ENCODE measurements at regions not wholly inside any gene's neighbourhood (a gene's known extent, or its start where the extent isn't known, plus 50 kb on each side); places are given as distances from the start of the nearest gene placed in this dataset.

GRCh38 chr2:145289946-145290345 lies 770.0 kb upstream of the ZEB2 start:
- H4K20me1 ChIP-seq (ENCODE audit: control insufficient read depth, extremely low read depth, insufficient read depth, low read length): no peaks in the 10 kb centered on the region
- H3K4me3 ChIP-seq (replicated peaks in 1 of 4; ENCODE audit: control extremely low read depth in 1 of 4, insufficient read depth in 1 of 4, low read depth in 3 of 4, low read length in 4 of 4): no peak overlapping the region
- H3K27me3 ChIP-seq (ENCODE audit: control insufficient read depth, insufficient read depth, low read length): no peaks in the 10 kb centered on the region
- no peak overlapping the region for H3K9ac ChIP-seq (ENCODE audit: insufficient read depth, low read length)
- no peak overlapping the region for H3K4me2 ChIP-seq (ENCODE audit: extremely low read depth, insufficient read depth, low read length)
- TF ChIP-seq EZH2 (IDR thresholded peaks at IDR 0.05; ENCODE audit: low read length, missing control alignments) (no peak), CTCF (conservative IDR thresholded peaks at IDR 0.05 in 1 of 2, IDR thresholded peaks at IDR 0.05 in 1 of 2; ENCODE audit: low read depth in 1 of 2, low read length in 2 of 2) (no peak)
- H3K4me1 ChIP-seq (ENCODE audit: control insufficient read depth, extremely low read depth, insufficient read depth, low read length): no peaks in the 10 kb centered on the region
- H3K9me3 ChIP-seq (ENCODE audit: control insufficient read depth, insufficient read depth, low read depth, low read length): no peaks in the 10 kb centered on the region
- H3K79me2 ChIP-seq (ENCODE audit: control insufficient read depth, insufficient read depth, low read length): no peaks in the 10 kb centered on the region
- H3K36me3 ChIP-seq (ENCODE audit: control insufficient read depth, insufficient read depth, low read length): no peaks in the 10 kb centered on the region
- no peak overlapping the region for H3K27ac ChIP-seq (ENCODE audit: insufficient read depth, low read length)
- no peak for DNase-seq (ENCODE audit: low read depth in 2 of 2)
- no peak overlapping the region for H2AFZ ChIP-seq (ENCODE audit: low read length)

- Histone ChIP-seq H3K36me3 (ENCODE audit: control insufficient read depth, insufficient read depth, low read length) (no peaks in the 10 kb centered on the region), H4K20me1 (ENCODE audit: control insufficient read depth, extremely low read depth, insufficient read depth, low read length) (no peaks in the 10 kb centered on the region), H3K27ac (ENCODE audit: insufficient read depth, low read length) (no peak overlapping the region), H3K9me3 (ENCODE audit: control insufficient read depth, insufficient read depth, low read depth, low read length) (no peaks in the 10 kb centered on the region), H3K4me2 (ENCODE audit: extremely low read depth, insufficient read depth, low read length) (no peak overlapping the region), H3K4me1 (ENCODE audit: control insufficient read depth, extremely low read depth, insufficient read depth, low read length) (no peaks in the 10 kb centered on the region), H3K27me3 (ENCODE audit: control insufficient read depth, insufficient read depth, low read length) (no peaks in the 10 kb centered on the region), H3K79me2 (ENCODE audit: control insufficient read depth, insufficient read depth, low read length) (no peaks in the 10 kb centered on the region), H3K4me3 (replicated peaks in 1 of 4; ENCODE audit: control extremely low read depth in 1 of 4, insufficient read depth in 1 of 4, low read depth in 3 of 4, low read length in 4 of 4) (no peak overlapping the region), H3K9ac (ENCODE audit: insufficient read depth, low read length) (no peak overlapping the region), H2AFZ (ENCODE audit: low read length) (no peak overlapping the region)
- no peak for TF ChIP-seq CTCF (conservative IDR thresholded peaks at IDR 0.05 in 1 of 2, IDR thresholded peaks at IDR 0.05 in 1 of 2; ENCODE audit: low read depth in 1 of 2, low read length in 2 of 2)
- TF ChIP-seq EZH2 (IDR thresholded peaks at IDR 0.05; ENCODE audit: low read length, missing control alignments): no peak
- DNase-seq (ENCODE audit: low read depth in 2 of 2): peak in 1 of 2 donors; percentile 12
Observed at GRCh38 chr2:145288650-145289496, 769.0 kb upstream of the ZEB2 start.

GRCh38 chr2:145287736-145288135 lies 767.8 kb upstream of the ZEB2 start:
- Histone ChIP-seq H3K9ac (ENCODE audit: insufficient read depth, low read length) (no peak overlapping the region), H4K20me1 (ENCODE audit: control insufficient read depth, extremely low read depth, insufficient read depth, low read length) (no peaks in the 10 kb centered on the region), H3K4me1 (ENCODE audit: control insufficient read depth, extremely low read depth, insufficient read depth, low read length) (no peaks in the 10 kb centered on the region), H2AFZ (ENCODE audit: low read length) (no peak overlapping the region), H3K4me2 (ENCODE audit: extremely low read depth, insufficient read depth, low read length) (no peak overlapping the region), H3K79me2 (ENCODE audit: control insufficient read depth, insufficient read depth, low read length) (no peaks in the 10 kb centered on the region), H3K9me3 (ENCODE audit: control insufficient read depth, insufficient read depth, low read depth, low read length) (no peaks in the 10 kb centered on the region), H3K27me3 (ENCODE audit: control insufficient read depth, insufficient read depth, low read length) (no peaks in the 10 kb centered on the region), H3K36me3 (ENCODE audit: control insufficient read depth, insufficient read depth, low read length) (no peaks in the 10 kb centered on the region), H3K27ac (ENCODE audit: insufficient read depth, low read length) (no peak overlapping the region), H3K4me3 (replicated peaks in 1 of 4; ENCODE audit: control extremely low read depth in 1 of 4, insufficient read depth in 1 of 4, low read depth in 3 of 4, low read length in 4 of 4) (no peak overlapping the region)
- DNase-seq (ENCODE audit: low read depth in 2 of 2): peak in 1 of 2 donors; percentile 11
- no peak for TF ChIP-seq EZH2 (IDR thresholded peaks at IDR 0.05; ENCODE audit: low read length, missing control alignments)
- no peak for TF ChIP-seq CTCF (conservative IDR thresholded peaks at IDR 0.05 in 1 of 2, IDR thresholded peaks at IDR 0.05 in 1 of 2; ENCODE audit: low read depth in 1 of 2, low read length in 2 of 2)

Measured in fibroblast of lung (primary cell).